HG02884 (cell line): ENCODE measurements at regions not wholly inside any gene's neighbourhood (a gene's known extent, or its start where the extent isn't known, plus 50 kb on each side); places are given as distances from the start of the nearest gene placed in this dataset.
A peak's percentile ranks its signal among the peaks of the same experiment; 100 is the strongest.

Experiments used
- ATAC-seq: cut with Tn5 transposase; IDR thresholded peaks from one replicate; pipeline ENCODE4 v1.9.1; 2021; ENCODE audit warnings: mild to moderate bottlenecking, moderate library complexity; ENCODE audit not compliant: unreplicated experiment

DNA sequence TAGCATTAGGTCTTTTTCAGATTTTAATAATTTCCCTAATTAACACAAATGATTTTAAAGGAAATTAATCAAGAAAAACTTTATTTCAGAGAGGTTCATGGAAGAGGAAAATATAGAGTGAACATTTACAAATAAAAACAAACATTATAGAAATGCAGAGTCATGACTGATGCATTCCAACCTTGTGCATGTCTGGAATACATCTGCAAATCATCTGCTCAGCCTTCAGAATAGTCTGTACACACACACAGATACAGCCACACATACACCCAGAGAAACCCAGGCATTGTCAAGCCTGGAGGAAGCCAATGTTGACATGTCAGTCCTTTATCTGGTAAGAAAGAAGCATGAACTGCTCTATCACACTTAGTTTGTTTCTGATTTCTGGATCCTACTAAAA lies 61.3 kb upstream of the NFKB1 start:
- ATAC-seq, result no peak

DNA sequence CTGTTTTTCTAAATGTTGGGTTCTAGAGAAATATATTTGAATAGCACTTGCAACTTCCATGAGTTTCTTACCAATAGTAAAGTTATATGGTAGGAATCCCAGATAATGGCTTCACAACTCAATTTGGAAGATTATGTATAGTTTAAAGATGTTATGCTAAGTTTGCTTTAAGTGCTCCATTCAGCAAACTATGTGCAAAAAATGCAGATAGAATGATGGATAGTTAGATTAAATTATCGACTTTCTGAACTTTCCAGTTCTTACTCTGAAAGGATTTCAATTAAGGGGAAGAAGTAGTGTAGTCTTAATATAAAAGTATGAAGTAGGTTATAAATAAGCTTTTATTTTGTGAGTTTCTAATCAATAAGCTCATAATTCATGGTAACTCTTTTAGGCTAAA lies 60.7 kb upstream of the NFKB1 start:
- ATAC-seq, result no peak

DNA sequence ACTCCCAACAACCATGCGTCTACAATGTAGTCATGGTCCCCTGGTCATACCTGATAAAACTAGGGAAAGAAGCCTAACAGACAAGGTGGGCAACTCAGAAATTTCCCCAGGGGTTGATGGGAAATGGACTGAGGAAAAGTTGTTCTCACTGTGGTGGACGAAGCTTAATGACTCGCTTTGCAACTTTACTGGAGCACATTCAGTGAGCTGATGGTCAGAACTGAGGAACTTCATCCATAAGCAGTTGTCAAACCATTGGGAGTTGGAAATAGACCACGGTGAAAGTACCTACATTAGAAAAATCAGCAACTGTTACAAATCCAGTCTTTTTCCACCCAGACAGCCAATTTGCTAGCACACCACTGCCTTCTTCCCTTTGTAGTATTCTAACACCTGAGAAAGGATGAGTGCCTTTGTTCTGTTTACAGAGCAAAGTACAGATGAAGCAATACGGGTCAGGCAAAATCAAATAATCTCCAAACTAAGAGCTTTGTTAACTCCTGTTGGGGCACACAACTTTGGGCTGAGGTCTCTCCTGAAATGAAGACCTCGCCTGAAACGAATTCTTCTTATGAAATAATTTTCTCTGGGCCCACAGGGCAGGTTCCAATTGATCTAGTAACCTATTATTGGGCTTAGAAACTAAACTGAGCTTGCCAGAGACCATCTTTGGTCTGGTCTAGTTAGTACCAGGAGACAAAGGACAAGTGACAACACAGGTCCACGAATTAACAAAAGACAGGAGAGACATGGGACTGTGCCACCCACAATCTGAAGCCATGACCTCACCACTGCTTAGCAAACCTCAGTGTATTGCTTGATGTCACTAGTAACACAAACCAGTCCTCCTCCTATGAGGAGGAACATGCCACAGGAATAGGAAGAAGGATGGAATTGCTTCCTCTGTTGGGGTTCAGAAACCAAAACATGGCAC lies 58.9 kb upstream of the NFKB1 start:
- ATAC-seq, result no peak

DNA sequence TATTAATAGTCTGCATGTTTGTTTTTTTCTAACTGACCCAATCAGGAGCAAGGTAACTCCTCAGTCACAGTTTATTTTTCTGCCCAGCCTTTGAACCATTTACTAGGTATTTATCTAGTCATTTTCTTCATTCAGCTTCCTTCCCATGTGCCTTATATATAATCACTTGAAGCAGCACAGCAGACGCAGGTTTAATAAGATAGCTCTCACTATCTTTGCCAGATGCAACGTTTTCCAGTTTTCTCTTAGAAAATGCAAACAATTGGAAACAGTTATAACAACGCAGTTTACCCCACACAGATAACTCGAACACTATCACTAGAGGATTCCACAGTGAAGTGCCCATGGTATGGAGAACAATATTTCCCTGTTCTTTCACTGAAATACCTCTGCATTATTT lies 56.4 kb upstream of the NFKB1 start:
- ATAC-seq, result no peak

DNA sequence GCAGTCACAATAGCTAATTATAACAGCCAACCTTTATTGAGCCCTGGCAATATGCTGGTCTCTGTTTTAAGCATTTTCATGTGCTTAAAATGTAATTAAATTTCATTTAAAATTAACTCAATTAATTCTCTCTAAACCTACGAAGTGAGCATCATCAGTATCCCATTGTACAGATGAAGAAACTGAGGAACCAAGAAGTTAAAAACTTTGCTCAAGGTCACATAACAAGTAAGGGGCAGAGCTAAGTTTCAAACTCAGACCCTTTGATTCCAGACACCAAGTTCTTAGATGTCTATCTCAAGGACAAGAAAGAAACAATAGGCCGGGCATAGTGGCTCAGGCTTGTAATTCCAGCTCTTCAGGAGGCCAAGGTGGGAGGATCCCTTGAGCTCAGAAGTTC lies 55.9 kb upstream of the NFKB1 start:
- ATAC-seq, result no peak

DNA sequence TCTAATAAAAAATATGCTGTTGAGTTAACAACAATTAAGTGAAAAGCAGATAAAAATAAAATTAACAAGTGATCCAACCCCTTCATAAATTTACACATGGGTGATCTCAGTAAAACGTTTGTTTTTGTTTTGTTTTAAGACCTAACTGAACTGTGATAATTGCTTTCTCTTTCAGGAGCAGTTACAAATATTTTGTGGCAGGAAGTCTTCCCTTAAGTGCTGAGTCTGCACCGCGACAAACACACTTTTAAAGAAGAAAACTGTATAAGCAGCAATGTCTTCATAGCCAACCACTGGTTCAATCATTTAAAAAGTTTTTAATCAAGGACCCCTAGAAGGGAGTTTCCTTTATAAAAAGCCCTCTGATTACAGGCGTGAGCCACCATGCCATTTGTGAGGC lies 53.7 kb upstream of the NFKB1 start:
- no peak for ATAC-seq

DNA sequence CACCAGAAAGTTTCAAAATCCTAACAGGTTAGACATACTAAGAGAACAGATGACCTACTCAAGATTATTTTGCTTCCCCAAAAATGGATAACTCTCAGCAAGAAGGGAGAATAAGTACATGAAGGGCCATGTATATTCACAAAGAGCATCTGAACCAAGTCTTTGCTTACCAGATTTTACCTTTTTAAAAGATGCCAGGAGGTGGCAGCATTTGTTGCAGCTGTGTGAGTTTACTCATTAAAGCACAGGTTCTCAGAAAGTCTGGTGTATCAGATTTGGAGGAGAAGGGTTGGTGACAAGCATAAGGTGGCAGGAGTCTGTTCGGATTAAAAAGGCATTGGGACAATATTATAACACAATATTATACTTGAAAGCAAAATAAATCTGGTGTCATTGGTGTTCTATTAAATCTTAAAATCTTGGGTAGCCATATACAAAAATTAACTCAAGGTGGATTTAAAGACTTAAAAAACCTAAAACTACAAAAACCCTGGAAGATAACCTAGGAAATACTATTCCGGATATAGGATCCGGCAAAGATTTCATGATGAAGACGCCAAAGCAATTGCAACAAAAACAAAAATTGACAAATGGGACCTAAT lies 51.3 kb upstream of the NFKB1 start:
- ATAC-seq, result peak; percentile 69

DNA sequence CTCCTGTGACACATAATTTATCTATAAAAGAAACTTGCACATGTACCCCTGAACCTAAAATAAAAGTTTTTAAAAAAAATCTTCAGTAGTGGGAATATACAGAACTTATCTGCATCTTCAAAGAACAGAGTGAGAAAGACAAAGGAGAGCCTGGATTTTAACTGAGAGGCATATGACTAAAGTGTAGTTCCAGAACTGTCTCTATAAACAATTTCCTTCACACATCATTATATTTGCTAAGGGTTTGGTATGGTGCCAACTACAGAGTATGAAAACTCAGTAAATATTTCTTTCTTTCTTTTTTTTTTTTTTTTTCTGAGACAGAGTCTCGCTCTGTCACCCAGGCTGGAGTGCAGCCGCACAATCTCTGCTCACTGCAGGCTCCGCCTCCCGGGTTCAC lies 49.9 kb upstream of the NFKB1 start:
- ATAC-seq, result no peak
